ENCODE measurements at regions not wholly inside any gene's neighbourhood (a gene's known extent, or its start where the extent isn't known, plus 50 kb on each side); places are given as distances from the start of the nearest gene placed in this dataset.

- Histone ChIP-seq H3K27me3 (ENCODE audit: insufficient read depth, low read length) (no peaks in the 10 kb centered on the region), H3K79me1 (ENCODE audit: insufficient read depth, low read depth, low read length, poor library complexity, severe bottlenecking) (no peaks in the 10 kb centered on the region), H3K4ac (ENCODE audit: low read depth, low read length) (no peak overlapping the region), H2BK12ac (ENCODE audit: insufficient read length, low read depth, low read length) (no peak overlapping the region), H2AK5ac (ENCODE audit: insufficient read length, low read length) (no peak overlapping the region), H2BK20ac (ENCODE audit: low read depth, low read length, poor library complexity, severe bottlenecking) (no peak overlapping the region), H2BK5ac (ENCODE audit: insufficient read length, low read length) (no peak overlapping the region), H4K20me1 (ENCODE audit: control insufficient read depth, insufficient read depth, insufficient read length) (no peaks in the 10 kb centered on the region), H3K56ac (ENCODE audit: insufficient read length, low read depth, low read length) (no peak overlapping the region), H3K14ac (ENCODE audit: insufficient read depth, low read length) (no peak overlapping the region), H4K8ac (replicated peaks; ENCODE audit: insufficient read length, low read depth, low read length) (no peak overlapping the region), H3K9ac (ENCODE audit: extremely low read depth, insufficient read length, low read length) (no peak overlapping the region), H4K5ac (ENCODE audit: insufficient read length, low read depth, low read length) (no peak overlapping the region), H3K23me2 (ENCODE audit: insufficient read length, low read depth, low read length, poor library complexity, severe bottlenecking) (no peaks in the 10 kb centered on the region), H4K91ac (ENCODE audit: insufficient read length, low read depth, low read length) (no peak overlapping the region), H3K79me2 (ENCODE audit: insufficient read depth, low read length) (no peaks in the 10 kb centered on the region), H2BK120ac (ENCODE audit: low read depth, low read length, poor library complexity, severe bottlenecking) (no peak overlapping the region), H3T11ph (ENCODE audit: low read length) (no peak overlapping the region), H3K27ac (ENCODE audit: insufficient read length, low read depth, low read length) (no peak overlapping the region), H3K4me1 (ENCODE audit: insufficient read depth, low read length) (no peaks in the 10 kb centered on the region; the same call in 1 of the 2 replicates), H3K18ac (ENCODE audit: insufficient read length, low read depth, low read length) (no peak overlapping the region), H3K4me2 (ENCODE audit: insufficient read depth, insufficient read length, low read length) (no peak overlapping the region), H3K9me3 (ENCODE audit: control insufficient read depth, low read depth, low read length) (no peaks in the 10 kb centered on the region), H2BK15ac (ENCODE audit: low read depth, low read length) (no peak overlapping the region), H3K23ac (ENCODE audit: insufficient read length, low read depth, low read length) (no peak overlapping the region), H2AFZ (ENCODE audit: low read length) (no peak overlapping the region)
- Mint-ChIP-seq H3K27ac (no peak overlapping the region), H3K4me3 (no peak overlapping the region), H3K36me3 (ENCODE audit: insufficient read depth in 1 of 3, low read depth in 3 of 3) (no peaks in the 10 kb centered on the region), H3K9me3 (no peaks in the 10 kb centered on the region), H3K4me1 (peaks cover 0 to 3% of the 10 kb centered on the region in 2 experiments; a peak in 1 of 4 replicates), H3K27me3 (ENCODE audit: low read depth) (no peaks in the 10 kb centered on the region)
- DNase-seq, result no peak
- no peak for TF ChIP-seq CTCF (conservative IDR thresholded peaks at IDR 0.05)
These were observed 1465.1 kb upstream of the C9orf72 start for GRCh38 chr9:29038332-29038731.

Measured in H9 (cell line).